GM18499 (cell line): ENCODE measurements at regions not wholly inside any gene's neighbourhood (a gene's known extent, or its start where the extent isn't known, plus 50 kb on each side); places are given as distances from the start of the nearest gene placed in this dataset.

Experiments
- ATAC-seq: cut with Tn5 transposase; IDR thresholded peaks from one replicate; pipeline ENCODE4 v1.9.1; 2021; ENCODE audit warnings: moderate number of reproducible peaks; ENCODE audit not compliant: insufficient read depth, unreplicated experiment

- no peak for ATAC-seq
Observed at GRCh38 chr22:22431271-22432220, 77.0 kb downstream of the ZNF280B start.

DNA sequence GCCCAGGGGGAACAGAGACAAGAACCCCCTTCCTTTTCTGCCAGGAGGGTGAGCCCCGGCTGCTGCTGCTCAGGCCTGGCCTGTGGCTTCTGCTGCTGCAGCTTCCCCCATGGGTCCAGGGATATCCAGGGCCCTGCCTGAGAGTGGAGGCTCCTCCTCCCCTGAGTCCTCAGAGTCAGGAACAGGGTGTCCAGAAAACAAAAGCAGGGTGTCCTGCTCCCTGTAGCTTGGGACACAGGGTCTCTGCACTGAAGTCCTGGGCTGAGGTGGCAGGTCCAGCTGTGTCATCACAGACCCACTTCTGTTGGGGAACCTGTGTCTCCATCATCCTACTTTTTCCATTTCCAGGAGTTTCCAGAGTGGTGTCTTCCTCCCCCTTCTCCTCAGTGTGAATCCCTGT, 76.1 kb downstream of the ZNF280B start:
- no peak for ATAC-seq

- ATAC-seq: no peak
Observed at GRCh38 chr22:22432937-22433336, 75.6 kb downstream of the ZNF280B start.

GRCh38 chr22:22433770-22434169, 74.8 kb downstream of the ZNF280B start:
- no peak for ATAC-seq
